ENCODE measurements at regions not wholly inside any gene's neighbourhood (a gene's known extent, or its start where the extent isn't known, plus 50 kb on each side); places are given as distances from the start of the nearest gene placed in this dataset.

DNA sequence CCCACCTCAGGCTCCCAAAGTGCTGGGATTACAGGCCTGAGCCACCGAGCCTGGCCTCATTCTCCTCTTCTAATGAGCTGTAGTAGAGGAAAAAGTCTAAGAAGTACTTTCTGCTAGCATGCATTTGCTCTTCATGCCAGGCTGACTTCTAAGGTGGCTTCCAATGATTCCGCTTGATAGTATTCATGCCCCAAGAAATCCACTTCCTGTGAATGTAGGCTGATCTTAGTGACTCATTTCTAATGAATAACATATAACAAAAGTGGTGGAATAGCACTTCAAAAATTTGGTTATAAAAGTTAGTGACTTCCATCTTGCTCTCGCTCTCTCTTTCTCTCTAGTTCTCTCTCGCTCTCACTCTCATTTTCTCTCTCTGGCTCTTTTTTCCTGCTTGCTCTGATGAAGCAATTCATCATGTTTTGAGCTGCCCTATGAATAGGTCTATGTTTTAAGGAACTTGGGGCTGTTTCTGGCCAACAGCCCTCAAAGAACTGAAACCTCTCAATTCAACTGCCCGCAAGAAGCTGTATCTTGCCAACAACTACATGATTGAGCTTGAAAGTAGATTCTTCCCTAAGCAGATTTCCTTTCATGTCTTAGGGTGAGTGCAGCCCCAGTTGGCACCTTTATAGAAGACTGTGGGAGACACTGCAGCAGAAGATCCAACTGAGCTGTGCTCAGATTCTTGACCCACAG is 282.9 kb downstream of the RMST start:
- TF ChIP-seq ZNF232 (CRISPR knock-in tag; IDR thresholded peaks at IDR 0.05) (no peak), POLR3G (IDR thresholded peaks at IDR 0.05; ENCODE audit: extremely low read depth, insufficient read length, insufficient replicate concordance) (no peak), MED1 (CRISPR knock-in tag; IDR thresholded peaks at IDR 0.05; ENCODE audit: borderline replicate concordance) (no peak), NR2C2 (CRISPR knock-in tag; IDR thresholded peaks at IDR 0.05) (no peak), NR2C2 (tag; IDR thresholded peaks at IDR 0.05) (no peak), TCF3 (CRISPR knock-in tag; IDR thresholded peaks at IDR 0.05) (no peak), TRIM28 (IDR thresholded peaks at IDR 0.05) (no peak), EWSR1 (IDR thresholded peaks at IDR 0.05; ENCODE audit: borderline replicate concordance, low read depth, partially characterized antibody) (no peak), ZNF217 (CRISPR knock-in tag; IDR thresholded peaks at IDR 0.05) (no peak), ZBTB7A (IDR thresholded peaks at IDR 0.05; ENCODE audit: borderline replicate concordance, control insufficient read depth, low read depth, low read length) (no peak), POLR2G (IDR thresholded peaks at IDR 0.05; ENCODE audit: low read depth, low read length) (no peak), CAMTA2 (CRISPR knock-in tag; conservative IDR thresholded peaks at IDR 0.05) (no peak), ZNF586 (CRISPR knock-in tag; conservative IDR thresholded peaks at IDR 0.05) (no peak), CBFA2T2 (conservative IDR thresholded peaks at IDR 0.05) (no peak), CBX2 (IDR thresholded peaks at IDR 0.05; ENCODE audit: insufficient read depth, low read length, poor library complexity, severe bottlenecking) (no peak)
- TF ChIP-seq, protein P1, sequence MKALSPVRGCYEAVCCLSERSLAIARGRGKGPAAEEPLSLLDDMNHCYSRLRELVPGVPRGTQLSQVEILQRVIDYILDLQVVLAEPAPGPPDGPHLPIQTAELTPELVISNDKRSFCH (CRISPR knock-in tag; IDR thresholded peaks at IDR 0.05), result no peak
- TF ChIP-seq, protein P1 (tag; IDR thresholded peaks at IDR 0.05), result no peak
- Histone ChIP-seq H3K27me3 (ENCODE audit: control insufficient read depth in 2 of 2, insufficient read depth in 2 of 2, low read length in 2 of 2) (no peaks in the 10 kb centered on the region), H3K9me3 (replicated peaks; ENCODE audit: control insufficient read depth, insufficient read depth, low read depth, low read length) (no peaks in the 10 kb centered on the region), H3K4me2 (ENCODE audit: insufficient read depth, low read length) (no peak overlapping the region), H4K20me1 (replicated peaks; ENCODE audit: control insufficient read depth, insufficient read depth, low read length) (no peaks in the 10 kb centered on the region), H3K4me1 (replicated peaks in 1 of 2; ENCODE audit: control insufficient read depth in 2 of 2, insufficient read depth in 2 of 2, low read length in 2 of 2) (no peaks in the 10 kb centered on the region), H3K9me1 (ENCODE audit: control insufficient read depth, insufficient read depth, low read length) (no peaks in the 10 kb centered on the region), H3K79me2 (ENCODE audit: control insufficient read depth, insufficient read depth, low read length) (no peaks in the 10 kb centered on the region), H3K9ac (ENCODE audit: insufficient read depth in 1 of 2, low read depth in 2 of 2, low read length in 2 of 2) (no peak overlapping the region), H3K4me3 (no peak overlapping the region), H3K27ac (ENCODE audit: extremely low read depth, low read depth, low read length) (no peak overlapping the region), H3K36me3 (ENCODE audit: control insufficient read depth, insufficient read depth, low read length) (no peaks in the 10 kb centered on the region), H2AFZ (ENCODE audit: low read depth, low read length) (no peak overlapping the region)
- POLR2A ChIA-PET, result no interaction called here
- DNase-seq (ENCODE audit: extremely low read depth in 1 of 4, low spot score in 3 of 4) (no peak), FAIRE-seq (no peak), ATAC-seq (no peak)
- CTCF ChIA-PET (ENCODE audit: low intra/inter-chr PET ratio), result no interaction called here
- intact Hi-C loops (cut with micrococcal nuclease), result no loop called here
- in situ Hi-C loops (cut with MboI), result no loop called here
- no TSS peak for BruUV-seq (replicated peaks)
- 0% methylated on average over 4 of the region's 5 CpGs for WGBS (ENCODE audit: insufficient coverage, low coverage, missing lambda C conversion rate)

Measured in K562 (cell line).